GM18499 (cell line): ENCODE measurements at regions not wholly inside any gene's neighbourhood (a gene's known extent, or its start where the extent isn't known, plus 50 kb on each side); places are given as distances from the start of the nearest gene placed in this dataset.
A peak's percentile ranks its signal among the peaks of the same experiment; 100 is the strongest.

Experiments used
- ATAC-seq: cut with Tn5 transposase; IDR thresholded peaks from one replicate; pipeline ENCODE4 v1.9.1; 2021; ENCODE audit warnings: moderate number of reproducible peaks; ENCODE audit not compliant: insufficient read depth, unreplicated experiment

- ATAC-seq, result peak; percentile 87
Observed at GRCh38 chr2:64819774-64820688, 166.3 kb upstream of the SERTAD2 start.

GRCh38 chr2:64820901-64821300, 167.2 kb upstream of the SERTAD2 start:
- ATAC-seq, result no peak

- no peak for ATAC-seq
Observed at GRCh38 chr2:64823794-64824193, 165.4 kb upstream of the SLC1A4 start.

- ATAC-seq, result no peak
Observed at GRCh38 chr2:64825831-64826491, 163.2 kb upstream of the SLC1A4 start.

- no peak for ATAC-seq
Observed at GRCh38 chr2:64826703-64827102, 162.5 kb upstream of the SLC1A4 start.

- no peak for ATAC-seq
Observed at GRCh38 chr2:64828261-64828660, 160.9 kb upstream of the SLC1A4 start.

- ATAC-seq, result no peak
Observed at GRCh38 chr2:64829525-64829924, 159.7 kb upstream of the SLC1A4 start.

- peak; percentile 63 for ATAC-seq
Observed at GRCh38 chr2:64831134-64831976, 157.8 kb upstream of the SLC1A4 start.

- no peak for ATAC-seq
Observed at GRCh38 chr2:64831977-64832328, 157.2 kb upstream of the SLC1A4 start.

- ATAC-seq, result no peak
Observed at GRCh38 chr2:64832936-64833335, 156.3 kb upstream of the SLC1A4 start.

- ATAC-seq, result no peak
Observed at GRCh38 chr2:64836566-64836965, 152.6 kb upstream of the SLC1A4 start.

GRCh38 chr2:64837116-64837731, 152.0 kb upstream of the SLC1A4 start:
- no peak for ATAC-seq

GRCh38 chr2:64837925-64838641, 151.1 kb upstream of the SLC1A4 start:
- no peak for ATAC-seq

- ATAC-seq, result no peak
Observed at GRCh38 chr2:64838817-64839216, 150.4 kb upstream of the SLC1A4 start.

- no peak for ATAC-seq
Observed at GRCh38 chr2:64839844-64840243, 149.4 kb upstream of the SLC1A4 start.

- ATAC-seq, result no peak
Observed at GRCh38 chr2:64840426-64840881, 148.7 kb upstream of the SLC1A4 start.

- ATAC-seq, result no peak
Observed at GRCh38 chr2:64841461-64841860, 147.7 kb upstream of the SLC1A4 start.

- no peak for ATAC-seq
Observed at GRCh38 chr2:64842030-64842429, 147.2 kb upstream of the SLC1A4 start.

GRCh38 chr2:64844087-64844486, 145.1 kb upstream of the SLC1A4 start:
- ATAC-seq, result no peak
